HEK293T (cell line): ENCODE measurements at regions not wholly inside any gene's neighbourhood (a gene's known extent, or its start where the extent isn't known, plus 50 kb on each side); places are given as distances from the start of the nearest gene placed in this dataset.

Experiments
- ARNT ChIP-seq: fragments of 450-650 bp; IDR thresholded peaks from 2 replicates; pipeline ENCODE4 v1.6.1; 2017; ENCODE audit warnings: mild to moderate bottlenecking
- BHLHE40 ChIP-seq: fragments of 450-650 bp; IDR thresholded peaks from 2 replicates; pipeline ENCODE4 v1.6.1; 2016; ENCODE audit warnings: mild to moderate bottlenecking, moderate library complexity, borderline replicate concordance
- ELF4 ChIP-seq: fragments of 450-650 bp; IDR thresholded peaks from 2 replicates; pipeline ENCODE4 v1.6.1; 2017; ENCODE audit warnings: antibody characterized with exemption
- FOXA1 ChIP-seq: fragments of 450-650 bp; IDR thresholded peaks from 2 replicates; pipeline ENCODE4 v1.6.1; 2016; ENCODE audit warnings: mild to moderate bottlenecking
- FOXK2 ChIP-seq: fragments of 450-650 bp; IDR thresholded peaks from 2 replicates; pipeline ENCODE4 v1.6.1; 2016; ENCODE audit warnings: mild to moderate bottlenecking
- FOXM1 ChIP-seq: fragments of 450-650 bp; IDR thresholded peaks from 2 replicates; pipeline ENCODE4 v1.6.1; 2017; ENCODE audit warnings: mild to moderate bottlenecking, borderline replicate concordance
- HDGF ChIP-seq: fragments of 450-650 bp; IDR thresholded peaks from 2 replicates; pipeline ENCODE4 v1.6.1; 2017; ENCODE audit warnings: antibody characterized with exemption, borderline replicate concordance
- L3MBTL2 ChIP-seq: fragments of 450-650 bp; conservative IDR thresholded peaks from 2 replicates; pipeline ENCODE4 v1.6.1; 2016; ENCODE audit warnings: mild to moderate bottlenecking
- NFRKB ChIP-seq: fragments of 450-650 bp; IDR thresholded peaks from 2 replicates; pipeline ENCODE4 v1.6.1; 2016; ENCODE audit warnings: mild to moderate bottlenecking, moderate library complexity
- SP1 ChIP-seq: fragments of 450-650 bp; IDR thresholded peaks from 2 replicates; pipeline ENCODE4 v1.6.1; 2017
- SUZ12 ChIP-seq: fragments of 450-650 bp; IDR thresholded peaks from 2 replicates; pipeline ENCODE4 v1.6.1; 2016; ENCODE audit warnings: mild to moderate bottlenecking
- TARDBP ChIP-seq: fragments of 450-650 bp; IDR thresholded peaks from 2 replicates; pipeline ENCODE4 v1.6.1; 2016
- ZNF384 ChIP-seq: fragments of 450-650 bp; IDR thresholded peaks from 2 replicates; pipeline ENCODE4 v1.6.1; 2016
- TF ChIP-seq, protein P1 (sequence below): fragments of 450-650 bp; IDR thresholded peaks from 2 replicates; pipeline ENCODE4 v1.6.1; 2016

DNA sequence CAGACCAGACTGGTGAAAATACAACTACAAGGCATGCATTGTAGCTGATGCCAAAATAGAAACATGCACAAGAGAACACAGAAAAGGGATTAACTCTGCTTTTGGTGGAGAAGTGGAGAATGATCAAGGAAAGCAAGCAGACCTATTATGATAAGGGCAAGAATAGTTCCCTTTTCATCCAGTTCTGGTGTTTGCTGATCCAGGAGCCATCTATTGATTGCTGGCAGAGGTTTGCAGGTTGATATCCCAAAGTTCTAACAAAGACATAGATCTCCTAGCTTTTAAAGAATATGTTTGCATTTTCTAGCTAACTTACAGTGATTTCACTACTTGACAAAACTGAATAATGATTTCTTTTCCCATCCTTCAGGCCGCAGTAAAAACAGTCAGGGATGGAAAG, 166.2 kb upstream of the CDKN3 start:
- no peak for TF ChIP-seq ARNT
- no peak for TF ChIP-seq SP1
- no peak for TF ChIP-seq FOXM1
- TF ChIP-seq ELF4 = no peak
- no peak for TF ChIP-seq NFRKB
- no peak for TF ChIP-seq ZNF384
- TF ChIP-seq SUZ12 = no peak
- no peak for TF ChIP-seq BHLHE40
- TF ChIP-seq L3MBTL2 = no peak
- TF ChIP-seq HDGF = no peak
- TF ChIP-seq TARDBP = no peak
- TF ChIP-seq FOXA1 = no peak
- TF ChIP-seq, protein P1, sequence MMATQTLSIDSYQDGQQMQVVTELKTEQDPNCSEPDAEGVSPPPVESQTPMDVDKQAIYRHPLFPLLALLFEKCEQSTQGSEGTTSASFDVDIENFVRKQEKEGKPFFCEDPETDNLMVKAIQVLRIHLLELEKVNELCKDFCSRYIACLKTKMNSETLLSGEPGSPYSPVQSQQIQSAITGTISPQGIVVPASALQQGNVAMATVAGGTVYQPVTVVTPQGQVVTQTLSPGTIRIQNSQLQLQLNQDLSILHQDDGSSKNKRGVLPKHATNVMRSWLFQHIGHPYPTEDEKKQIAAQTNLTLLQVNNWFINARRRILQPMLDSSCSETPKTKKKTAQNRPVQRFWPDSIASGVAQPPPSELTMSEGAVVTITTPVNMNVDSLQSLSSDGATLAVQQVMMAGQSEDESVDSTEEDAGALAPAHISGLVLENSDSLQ = no peak
- no peak for TF ChIP-seq FOXK2
